ENCODE measurements at regions not wholly inside any gene's neighbourhood (a gene's known extent, or its start where the extent isn't known, plus 50 kb on each side); places are given as distances from the start of the nearest gene placed in this dataset.

GRCh38 chr4:111641813-111642579 is 503.3 kb upstream of the FAM241A start:
- H3K4me3 ChIP-seq (ENCODE audit: low read depth, low read length): no peak overlapping the region
- TF ChIP-seq, protein P1, sequence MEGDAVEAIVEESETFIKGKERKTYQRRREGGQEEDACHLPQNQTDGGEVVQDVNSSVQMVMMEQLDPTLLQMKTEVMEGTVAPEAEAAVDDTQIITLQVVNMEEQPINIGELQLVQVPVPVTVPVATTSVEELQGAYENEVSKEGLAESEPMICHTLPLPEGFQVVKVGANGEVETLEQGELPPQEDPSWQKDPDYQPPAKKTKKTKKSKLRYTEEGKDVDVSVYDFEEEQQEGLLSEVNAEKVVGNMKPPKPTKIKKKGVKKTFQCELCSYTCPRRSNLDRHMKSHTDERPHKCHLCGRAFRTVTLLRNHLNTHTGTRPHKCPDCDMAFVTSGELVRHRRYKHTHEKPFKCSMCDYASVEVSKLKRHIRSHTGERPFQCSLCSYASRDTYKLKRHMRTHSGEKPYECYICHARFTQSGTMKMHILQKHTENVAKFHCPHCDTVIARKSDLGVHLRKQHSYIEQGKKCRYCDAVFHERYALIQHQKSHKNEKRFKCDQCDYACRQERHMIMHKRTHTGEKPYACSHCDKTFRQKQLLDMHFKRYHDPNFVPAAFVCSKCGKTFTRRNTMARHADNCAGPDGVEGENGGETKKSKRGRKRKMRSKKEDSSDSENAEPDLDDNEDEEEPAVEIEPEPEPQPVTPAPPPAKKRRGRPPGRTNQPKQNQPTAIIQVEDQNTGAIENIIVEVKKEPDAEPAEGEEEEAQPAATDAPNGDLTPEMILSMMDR (conservative IDR thresholded peaks at IDR 0.05; ENCODE audit: low read depth, low read length): peak; percentile 99
- DNase-seq (ENCODE audit: low read depth): peak; percentile 61

GRCh38 chr4:111648056-111648455 is 497.2 kb upstream of the FAM241A start:
- no peak overlapping the region for H3K4me3 ChIP-seq (ENCODE audit: low read depth, low read length)
- TF ChIP-seq, protein P1 (conservative IDR thresholded peaks at IDR 0.05; ENCODE audit: low read depth, low read length): no peak
- DNase-seq (ENCODE audit: low read depth): no peak

GRCh38 chr4:111649308-111649707 is 495.9 kb upstream of the FAM241A start:
- TF ChIP-seq, protein P1 (conservative IDR thresholded peaks at IDR 0.05; ENCODE audit: low read depth, low read length): no peak
- H3K4me3 ChIP-seq (ENCODE audit: low read depth, low read length): no peak overlapping the region
- no peak for DNase-seq (ENCODE audit: low read depth)

GRCh38 chr4:111650146-111650545 is 495.1 kb upstream of the FAM241A start:
- no peak for DNase-seq (ENCODE audit: low read depth)
- TF ChIP-seq, protein P1 (conservative IDR thresholded peaks at IDR 0.05; ENCODE audit: low read depth, low read length): no peak
- H3K4me3 ChIP-seq (ENCODE audit: low read depth, low read length): no peak overlapping the region

- TF ChIP-seq, protein P1 (conservative IDR thresholded peaks at IDR 0.05; ENCODE audit: low read depth, low read length): no peak
- no peak overlapping the region for H3K4me3 ChIP-seq (ENCODE audit: low read depth, low read length)
- DNase-seq (ENCODE audit: low read depth): no peak
Observed at GRCh38 chr4:111650674-111651086, 494.6 kb upstream of the FAM241A start.

- DNase-seq (ENCODE audit: low read depth): no peak
- TF ChIP-seq, protein P1 (conservative IDR thresholded peaks at IDR 0.05; ENCODE audit: low read depth, low read length): no peak
Observed at GRCh38 chr4:111652236-111652635, 493.0 kb upstream of the FAM241A start.

GRCh38 chr4:111652986-111653385 is 492.3 kb upstream of the FAM241A start:
- H3K4me3 ChIP-seq (ENCODE audit: low read depth, low read length): no peak overlapping the region
- TF ChIP-seq, protein P1 (conservative IDR thresholded peaks at IDR 0.05; ENCODE audit: low read depth, low read length): no peak
- no peak for DNase-seq (ENCODE audit: low read depth)

More at GRCh38 chr4:111652236-111652635, 493.0 kb upstream of the FAM241A start:
- no peak overlapping the region for H3K4me3 ChIP-seq (ENCODE audit: low read depth, low read length)
